GM19324 (cell line): ENCODE measurements at regions not wholly inside any gene's neighbourhood (a gene's known extent, or its start where the extent isn't known, plus 50 kb on each side); places are given as distances from the start of the nearest gene placed in this dataset.

ENCODE experiments used
- ATAC-seq: cut with Tn5 transposase; IDR thresholded peaks from one replicate; pipeline ENCODE4 v1.9.1; 2021; ENCODE audit warnings: mild to moderate bottlenecking, moderate library complexity; ENCODE audit not compliant: unreplicated experiment, low FRiP score

GRCh38 chr11:120034176-120034875 is 103.6 kb downstream of the TRIM29 start:
- ATAC-seq, result no peak

DNA sequence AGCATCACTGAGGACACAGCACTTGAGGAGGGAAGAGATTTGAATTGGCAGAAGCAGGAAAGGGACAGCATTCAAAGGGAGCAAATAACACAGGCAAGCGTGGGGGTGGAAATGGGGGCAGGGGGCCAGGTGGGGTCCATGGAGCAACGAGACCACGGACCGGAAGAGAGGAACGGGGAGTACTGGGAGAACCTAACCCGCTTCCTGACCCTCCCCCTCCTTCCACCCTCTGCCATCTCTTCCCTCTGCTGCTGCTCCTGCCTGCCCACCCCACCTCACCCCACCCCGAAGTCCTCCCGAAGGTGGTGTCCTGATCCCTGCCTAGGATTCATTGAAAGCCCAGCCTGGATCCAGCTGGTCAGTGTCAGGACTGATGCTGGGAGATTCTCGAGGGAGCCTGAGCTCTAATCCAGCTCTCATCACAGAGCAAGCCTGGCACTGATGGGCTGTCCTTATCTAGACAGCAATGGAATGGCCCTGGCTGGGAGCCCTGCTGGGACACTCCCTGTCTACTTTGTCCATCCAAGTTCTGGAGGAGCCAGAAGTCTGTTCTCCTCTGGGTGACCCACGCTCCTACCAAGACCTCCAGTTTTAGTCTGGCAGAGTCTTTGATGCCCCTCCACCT is 105.0 kb downstream of the TRIM29 start:
- no peak for ATAC-seq

GRCh38 chr11:120031612-120032600 is 106.0 kb downstream of the TRIM29 start:
- ATAC-seq, result no peak

DNA sequence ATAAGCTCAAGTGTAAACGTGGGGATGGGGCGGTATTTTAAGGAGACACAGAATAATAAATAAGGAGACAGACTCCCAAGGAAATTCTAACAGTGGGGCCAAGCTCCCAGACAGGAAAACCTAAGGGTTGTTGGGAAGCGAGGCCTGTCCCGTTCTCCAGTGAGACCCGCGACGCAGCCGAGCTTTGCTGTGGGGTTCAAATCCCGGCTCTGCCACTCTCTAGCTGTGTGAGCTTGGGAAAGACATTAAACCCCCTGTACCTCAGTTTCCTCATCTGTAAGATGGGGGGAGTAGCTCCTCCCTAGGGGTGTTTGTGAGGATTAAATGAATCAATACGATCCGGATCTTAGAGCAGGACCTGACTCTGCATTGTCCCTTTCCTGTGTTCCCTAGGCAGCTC is 106.8 kb downstream of the TRIM29 start:
- no peak for ATAC-seq

- ATAC-seq, result no peak
These were observed 107.5 kb downstream of the TRIM29 start for GRCh38 chr11:120030411-120030810.

- ATAC-seq, result no peak
These were observed 108.6 kb downstream of the TRIM29 start for GRCh38 chr11:120029321-120029720.

GRCh38 chr11:120028897-120029258 is 109.0 kb downstream of the TRIM29 start:
- no peak for ATAC-seq

DNA sequence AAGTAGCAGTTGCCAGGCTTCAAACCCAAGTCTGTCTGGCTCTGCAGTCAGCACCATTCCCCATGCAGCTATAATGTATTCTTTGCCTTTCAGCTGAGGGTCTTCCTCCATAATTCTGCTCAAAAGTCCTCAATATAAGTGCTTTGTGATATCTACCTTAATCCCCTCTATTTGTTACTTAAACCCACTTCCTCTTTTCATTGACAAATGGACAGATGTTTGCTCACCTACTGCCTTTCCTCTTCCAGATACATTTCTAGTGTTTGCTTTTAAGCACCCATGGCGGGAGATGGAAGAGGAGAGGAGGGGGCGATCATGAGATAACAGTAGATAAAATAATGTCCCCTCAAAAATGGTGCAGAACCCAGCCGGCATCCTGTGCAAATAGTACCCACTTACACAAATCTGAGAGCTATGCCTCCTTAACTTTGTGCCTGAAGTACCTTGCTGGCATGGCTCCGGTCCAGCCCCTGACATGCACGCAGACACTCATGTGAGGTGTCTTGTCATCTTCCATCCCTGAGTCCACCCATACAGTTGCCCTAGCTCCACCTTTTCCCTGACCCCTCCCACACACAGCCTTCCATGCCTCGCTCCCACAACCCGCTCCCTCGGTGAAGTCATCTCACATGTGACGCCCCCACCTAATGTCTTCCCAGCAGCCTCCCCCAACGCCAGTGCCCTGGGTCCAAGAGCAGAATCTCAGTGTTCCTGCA is 109.6 kb downstream of the TRIM29 start:
- no peak for ATAC-seq

- no peak for ATAC-seq
These were observed 110.2 kb downstream of the TRIM29 start for GRCh38 chr11:120027546-120028180.

GRCh38 chr11:120025606-120026335 is 112.1 kb downstream of the TRIM29 start:
- no peak for ATAC-seq

DNA sequence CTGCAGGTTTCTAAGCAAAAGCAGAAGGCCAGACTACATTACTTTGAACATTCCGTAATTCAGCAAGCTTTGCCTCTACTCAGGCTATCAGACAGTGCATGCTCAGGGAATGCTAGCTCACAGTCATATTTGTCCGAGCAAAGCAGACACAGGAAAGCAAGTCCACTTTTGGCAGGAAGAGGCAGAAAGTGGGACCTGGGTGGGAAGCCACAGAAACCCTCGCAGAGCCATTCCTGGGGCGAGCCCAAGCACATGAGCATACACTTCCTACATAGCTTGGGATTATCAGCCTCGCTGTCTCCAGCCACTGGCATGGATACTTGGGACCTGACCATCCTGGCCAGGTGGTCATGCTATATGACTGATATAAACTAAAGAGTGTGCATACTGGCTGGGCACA is 113.3 kb downstream of the TRIM29 start:
- no peak for ATAC-seq

- no peak for ATAC-seq
These were observed 113.9 kb downstream of the TRIM29 start for GRCh38 chr11:120024046-120024445.

DNA sequence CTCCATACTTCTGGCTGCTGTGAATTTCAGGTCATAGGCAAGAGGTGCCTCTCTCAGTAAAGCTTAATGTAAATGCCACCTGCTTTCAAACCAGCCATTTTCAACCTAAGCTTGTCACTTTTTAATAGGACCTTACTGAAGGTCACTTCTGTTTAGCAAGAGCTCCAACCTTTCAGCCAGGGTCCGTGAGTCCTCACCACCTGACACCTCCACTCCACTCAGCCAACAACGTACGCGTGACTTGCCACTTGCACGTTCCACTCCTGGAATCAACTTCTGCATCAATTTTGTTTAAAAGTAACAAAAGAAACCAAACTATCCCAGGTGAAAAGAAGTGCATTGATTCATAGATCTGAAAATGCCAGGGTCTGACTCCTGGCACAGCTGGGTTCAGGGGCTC is 114.4 kb downstream of the TRIM29 start:
- ATAC-seq, result no peak

DNA sequence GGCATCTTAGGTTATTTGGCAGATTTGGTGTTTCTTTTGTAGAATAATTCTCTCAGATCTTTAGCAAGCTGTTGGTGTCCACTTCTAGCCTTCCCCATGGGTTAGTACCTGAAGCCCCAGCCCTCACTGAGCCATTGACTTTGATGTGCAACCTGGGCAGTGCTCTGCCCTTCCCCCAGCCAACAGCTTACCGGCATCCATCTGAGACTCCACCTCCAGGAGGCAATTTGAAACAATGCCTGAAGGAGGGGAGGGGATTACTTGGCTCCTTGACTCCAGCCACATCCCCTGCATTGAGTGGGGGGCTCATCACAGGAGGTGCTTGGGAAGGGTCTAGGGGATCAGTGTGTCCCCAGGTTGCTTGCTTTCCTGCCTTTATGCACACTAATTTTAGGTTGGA is 114.8 kb downstream of the TRIM29 start:
- no peak for ATAC-seq

- ATAC-seq, result no peak
These were observed 115.3 kb downstream of the TRIM29 start for GRCh38 chr11:120022617-120023016.

GRCh38 chr11:120021978-120022377 is 115.9 kb downstream of the TRIM29 start:
- ATAC-seq, result no peak

DNA sequence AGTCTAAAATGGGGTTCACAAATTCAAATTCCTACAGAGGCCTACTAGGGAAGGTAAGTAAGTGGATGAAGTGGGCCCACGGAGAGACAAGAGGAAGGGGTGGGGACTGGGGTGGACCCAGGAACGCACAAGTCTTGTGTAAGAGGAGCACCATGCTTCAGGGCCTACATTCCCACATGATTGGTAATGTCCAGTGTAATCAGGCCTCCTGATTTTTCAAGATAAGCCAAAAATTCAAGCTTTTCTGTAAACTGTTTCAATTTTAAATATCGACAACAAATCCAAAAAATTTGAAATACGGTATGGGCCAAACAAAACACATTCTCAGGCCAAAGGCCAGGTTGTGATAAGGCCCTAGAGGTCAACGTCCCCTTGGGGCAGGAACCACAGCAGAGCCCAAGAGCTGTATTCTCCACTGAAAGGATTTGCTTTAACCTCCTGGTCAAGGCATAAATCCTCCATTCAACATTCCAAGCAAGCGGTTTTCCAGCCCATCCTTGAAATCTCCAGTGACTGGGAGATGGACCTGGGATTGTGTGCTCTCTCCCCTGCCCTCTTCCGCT is 116.4 kb downstream of the TRIM29 start:
- no peak for ATAC-seq

GRCh38 chr11:120020981-120021380 is 116.9 kb downstream of the TRIM29 start:
- ATAC-seq, result no peak

DNA sequence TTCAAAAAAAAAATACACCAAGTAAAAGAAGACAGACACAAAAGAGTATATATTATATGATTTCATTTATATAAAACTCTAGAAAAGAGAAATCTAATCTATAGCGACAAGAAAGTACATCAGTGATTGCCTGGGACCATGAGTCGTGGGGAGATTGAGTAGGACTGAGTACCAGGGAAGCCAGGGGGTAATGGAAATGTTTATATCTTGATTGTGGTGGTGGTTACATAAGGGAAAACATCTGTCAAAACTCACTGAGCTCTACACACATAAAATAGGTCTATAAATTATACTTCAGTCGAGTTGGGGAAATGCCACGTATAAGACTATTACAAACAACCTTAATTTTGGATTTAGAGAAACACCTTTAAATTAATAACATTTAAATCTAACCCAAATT is 117.4 kb downstream of the TRIM29 start:
- no peak for ATAC-seq
